HG03460 (cell line): ENCODE measurements at regions not wholly inside any gene's neighbourhood (a gene's known extent, or its start where the extent isn't known, plus 50 kb on each side); places are given as distances from the start of the nearest gene placed in this dataset.

Source experiments
- ATAC-seq: cut with Tn5 transposase; IDR thresholded peaks from one replicate; pipeline ENCODE4 v1.9.1; 2021; ENCODE audit not compliant: unreplicated experiment

DNA sequence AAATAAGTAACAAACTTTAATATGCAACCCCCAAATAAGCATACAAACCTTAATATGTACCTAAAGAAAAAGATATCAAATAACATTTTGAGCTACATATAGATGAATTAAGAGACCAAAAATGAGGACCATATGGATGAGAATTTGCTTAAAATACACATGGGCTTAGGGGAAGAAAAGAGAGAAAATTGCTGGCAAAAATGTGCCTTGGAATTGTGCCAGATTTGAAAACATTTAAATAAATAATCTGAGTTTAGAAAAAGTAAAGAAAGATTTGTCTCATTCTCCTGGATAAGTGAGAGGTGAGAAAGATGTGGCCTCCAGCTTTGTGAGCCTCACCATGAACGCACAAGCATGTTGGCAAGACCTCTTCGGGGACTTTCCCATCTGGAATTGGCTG is 372.6 kb downstream of the SOX11 start:
- no peak for ATAC-seq

DNA sequence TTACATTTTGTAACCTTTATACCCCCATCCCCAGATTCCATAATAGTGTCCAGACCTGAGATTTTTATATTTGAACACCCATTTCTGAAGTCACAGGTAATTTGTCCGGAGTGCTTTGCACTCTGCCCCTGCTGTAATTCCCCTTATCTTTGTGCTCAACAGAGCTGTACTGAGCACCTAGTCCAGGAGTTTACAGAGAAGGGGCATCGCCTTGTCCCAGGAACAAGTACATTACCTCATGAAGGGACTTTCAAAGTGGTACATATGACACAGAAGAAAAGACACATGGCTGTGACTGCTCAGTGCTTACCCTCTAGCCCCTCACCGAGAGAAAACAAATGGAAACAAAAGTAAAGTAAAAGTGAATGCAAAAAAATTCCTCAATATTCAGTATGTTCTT is 373.5 kb downstream of the SOX11 start:
- ATAC-seq: no peak

DNA sequence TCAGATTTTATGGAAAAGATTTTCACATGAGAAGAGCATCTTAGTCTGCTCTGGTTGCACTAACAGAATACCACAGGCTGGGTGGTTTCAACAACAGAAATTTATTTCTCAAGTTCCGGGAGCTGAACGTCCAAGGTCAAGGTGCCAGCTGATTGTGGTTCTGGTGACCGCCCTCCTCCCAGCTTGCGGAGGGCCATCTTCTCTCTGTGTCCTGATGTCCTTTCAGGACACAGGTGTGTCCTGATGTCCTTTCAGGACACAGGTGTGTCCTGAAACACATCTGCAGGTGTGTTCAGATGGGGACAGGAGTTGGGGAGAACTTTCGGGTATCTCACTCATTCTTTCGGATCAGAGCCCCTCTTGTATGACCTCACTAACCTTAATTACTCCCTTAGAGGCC is 374.9 kb downstream of the SOX11 start:
- no peak for ATAC-seq

DNA sequence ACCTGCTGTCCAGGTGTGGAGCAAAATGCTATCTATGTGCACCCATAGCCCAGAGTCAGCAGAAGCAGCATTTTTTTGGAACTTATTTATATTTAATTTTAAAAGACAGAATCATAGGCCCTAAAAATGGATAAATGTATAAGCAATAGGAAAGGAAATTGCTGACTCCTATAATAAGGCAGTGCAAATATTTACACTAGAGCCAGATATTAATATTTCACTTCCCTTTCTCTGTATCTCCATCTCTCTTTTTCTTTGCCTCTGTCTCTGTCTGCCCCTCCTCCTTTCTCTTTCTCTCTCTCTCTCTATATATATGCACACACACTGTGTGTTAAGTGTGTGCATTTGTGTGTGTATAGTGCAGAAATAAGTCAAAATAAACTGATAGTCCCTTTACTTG is 375.6 kb downstream of the SOX11 start:
- no peak for ATAC-seq

DNA sequence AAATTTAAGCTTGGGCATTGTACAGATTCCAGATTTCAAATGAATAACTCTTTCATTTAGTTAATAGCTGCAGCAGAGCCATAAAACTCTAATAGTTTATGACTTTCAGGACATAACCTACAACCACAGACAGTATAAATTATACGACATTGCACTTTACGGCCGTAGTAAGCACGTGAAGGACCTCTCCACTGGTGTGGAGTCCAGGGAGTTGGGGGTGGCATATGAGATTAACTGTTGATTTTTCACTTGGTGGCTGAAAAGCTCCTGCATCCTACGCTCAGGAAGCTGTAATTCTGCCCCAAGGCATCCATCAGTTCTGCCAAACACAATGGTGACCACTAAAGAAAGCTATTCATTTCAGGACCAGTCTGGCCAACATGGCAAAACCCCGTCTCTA is 376.2 kb downstream of the SOX11 start:
- ATAC-seq: no peak

DNA sequence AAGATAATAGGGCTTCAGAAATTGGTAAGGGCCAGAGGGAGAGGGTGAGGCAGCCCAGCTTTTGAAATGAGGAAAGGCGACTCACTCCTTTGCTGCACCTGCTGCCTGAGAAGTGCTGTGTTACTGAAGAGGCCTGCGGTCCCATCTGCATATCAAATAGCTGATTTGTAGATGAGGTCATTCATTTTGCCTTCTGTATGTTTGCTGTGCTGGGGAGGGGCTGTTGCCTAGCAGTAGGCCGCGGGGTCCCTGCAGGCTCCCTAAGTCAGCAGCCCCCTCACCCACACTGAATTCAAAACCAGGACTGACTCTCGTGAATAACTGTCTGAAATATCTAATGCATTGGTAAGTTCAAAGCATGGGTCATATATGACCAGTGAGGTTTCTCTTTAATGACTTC is 377.2 kb downstream of the SOX11 start:
- no peak for ATAC-seq

DNA sequence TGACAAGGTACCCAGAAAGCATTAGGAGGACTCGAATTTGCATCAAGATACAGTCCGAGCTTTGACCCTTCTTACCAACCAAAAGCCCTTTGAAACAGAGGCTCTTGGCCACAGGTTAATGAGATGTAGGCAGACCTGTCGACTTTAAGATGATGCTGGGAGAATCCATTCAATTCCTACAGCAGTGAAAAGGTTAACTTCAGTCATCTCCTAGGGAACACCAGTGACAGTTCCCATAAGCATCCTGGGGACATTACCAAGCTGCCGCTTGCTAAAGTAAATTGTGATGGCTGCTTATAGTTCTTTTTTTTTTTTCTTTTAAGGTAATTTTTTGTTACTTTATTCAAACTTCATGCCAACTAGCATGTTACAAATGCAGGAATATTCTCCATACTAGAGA is 379.3 kb downstream of the SOX11 start:
- no peak for ATAC-seq

DNA sequence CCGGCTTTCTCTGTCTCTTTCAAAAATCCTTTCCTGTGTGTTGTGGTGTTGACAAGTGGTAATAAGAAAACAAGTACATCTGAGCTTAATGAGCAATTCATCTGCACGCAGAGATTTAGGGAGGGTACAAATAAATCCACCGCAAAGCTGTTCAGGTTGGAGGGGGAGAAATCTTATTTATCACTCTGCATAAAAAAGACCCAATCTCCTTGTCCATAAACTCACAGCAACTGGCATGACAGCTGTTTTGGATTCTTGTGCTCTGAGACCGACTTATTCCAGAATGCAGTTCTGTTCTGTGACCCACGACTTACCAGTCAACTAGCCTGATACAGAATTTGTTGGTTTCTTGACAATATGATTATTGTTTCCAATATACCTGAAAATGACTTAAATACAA is 380.1 kb downstream of the SOX11 start:
- ATAC-seq: no peak

DNA sequence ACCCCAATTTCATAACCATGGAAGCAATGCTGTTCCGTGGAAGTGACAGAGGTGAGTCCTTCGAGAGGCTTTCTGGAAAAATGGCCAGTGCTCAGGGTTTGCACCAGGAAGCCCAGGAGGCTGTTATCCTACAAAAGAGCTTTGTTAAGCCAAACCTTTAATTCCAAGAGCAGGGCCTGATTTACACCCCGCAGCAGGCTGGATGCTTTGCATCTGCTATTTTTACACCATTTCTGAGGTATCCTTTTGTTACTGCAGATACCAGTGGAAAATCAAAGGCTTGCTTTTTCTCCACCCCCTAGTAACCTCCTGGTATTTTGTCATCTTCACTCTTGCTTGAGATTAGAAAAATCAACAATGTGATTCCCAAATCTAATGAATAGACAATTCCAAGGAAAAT is 380.6 kb downstream of the SOX11 start:
- ATAC-seq: no peak

DNA sequence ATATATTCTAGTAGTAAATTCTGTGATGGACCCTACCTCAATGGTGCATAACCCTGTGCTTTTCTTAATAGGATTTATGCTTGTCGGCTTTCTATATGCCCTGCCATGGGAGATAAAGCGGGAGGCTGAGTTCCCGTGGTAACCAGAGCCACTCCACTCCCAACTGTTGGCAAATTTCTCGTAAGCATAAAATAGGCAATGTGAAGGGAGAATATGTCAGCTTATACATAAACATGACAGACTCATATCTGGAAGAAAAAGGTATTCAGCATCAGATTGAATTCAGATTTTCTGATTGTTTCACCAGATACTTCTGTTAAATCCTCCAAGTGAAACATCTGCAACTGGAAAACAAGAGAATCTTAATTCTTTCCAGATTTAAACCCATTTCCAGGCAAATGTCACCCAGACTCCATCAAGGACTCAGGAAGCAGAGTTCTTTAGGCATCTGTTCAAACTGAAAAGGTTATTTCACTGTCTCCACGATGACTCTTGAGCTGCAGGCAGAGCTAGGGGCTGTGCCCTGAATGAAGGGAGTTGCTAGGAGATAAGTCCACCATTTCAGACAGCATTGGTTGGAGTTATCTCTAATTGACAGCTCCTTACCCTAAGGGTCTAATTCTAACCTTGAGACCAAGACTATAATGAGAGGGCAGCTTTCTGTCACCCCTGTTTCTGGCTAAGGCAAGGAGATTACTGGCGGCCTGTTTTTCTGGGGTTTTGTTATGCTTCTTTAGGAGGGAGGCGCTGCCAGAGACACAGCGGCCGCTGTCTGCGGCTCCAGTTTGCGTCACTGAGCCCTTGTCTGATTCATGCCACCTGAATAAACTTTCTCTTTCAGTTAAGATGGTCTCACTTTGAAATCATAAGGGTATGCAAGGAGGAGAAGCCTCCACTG is 381.3 kb downstream of the SOX11 start:
- no peak for ATAC-seq

DNA sequence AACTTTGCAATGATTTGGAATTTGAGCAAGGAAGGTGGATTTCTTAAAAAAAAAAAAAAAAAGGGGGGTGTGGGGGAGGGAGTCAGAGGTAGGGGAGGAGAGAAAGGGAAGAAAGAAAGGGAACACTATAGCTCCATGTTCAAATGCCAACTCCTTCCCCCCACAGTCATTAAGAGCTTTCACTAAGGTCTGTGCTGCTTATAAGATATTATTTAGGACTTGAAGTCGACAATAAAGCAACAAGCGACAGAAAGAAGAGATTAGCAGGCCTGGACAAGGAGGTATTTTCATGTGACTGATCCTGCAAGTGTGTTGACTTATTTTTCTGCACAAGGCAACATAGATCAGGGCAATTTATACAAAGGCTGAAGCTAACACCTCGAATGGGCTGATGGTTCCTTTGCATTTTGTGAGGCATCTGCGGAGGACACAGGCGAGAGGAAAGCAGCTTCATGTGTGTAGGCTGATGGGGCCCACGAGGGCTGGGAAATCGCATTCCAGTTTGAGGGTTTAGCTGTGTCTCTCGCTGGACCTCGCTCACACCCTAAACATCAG is 382.0 kb downstream of the SOX11 start:
- ATAC-seq: no peak

DNA sequence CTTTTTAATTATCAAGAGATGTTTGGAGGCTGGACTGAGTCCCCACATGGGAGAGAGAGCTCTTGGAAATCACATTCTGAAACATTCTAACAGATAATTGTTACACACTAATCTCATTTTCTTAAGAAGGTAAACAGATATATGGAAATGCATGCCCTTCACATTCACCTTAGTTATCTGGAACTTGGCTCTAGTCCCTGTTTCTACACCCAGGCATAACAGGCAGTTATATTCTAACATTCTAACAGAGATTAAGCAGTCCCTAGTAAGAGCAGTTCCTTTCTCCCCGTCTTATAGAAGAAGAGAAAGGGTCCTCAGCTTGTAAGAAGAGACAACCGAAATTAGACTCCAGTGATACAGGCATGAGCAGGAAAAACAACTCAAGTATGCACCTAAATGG is 385.4 kb downstream of the SOX11 start:
- ATAC-seq: no peak

DNA sequence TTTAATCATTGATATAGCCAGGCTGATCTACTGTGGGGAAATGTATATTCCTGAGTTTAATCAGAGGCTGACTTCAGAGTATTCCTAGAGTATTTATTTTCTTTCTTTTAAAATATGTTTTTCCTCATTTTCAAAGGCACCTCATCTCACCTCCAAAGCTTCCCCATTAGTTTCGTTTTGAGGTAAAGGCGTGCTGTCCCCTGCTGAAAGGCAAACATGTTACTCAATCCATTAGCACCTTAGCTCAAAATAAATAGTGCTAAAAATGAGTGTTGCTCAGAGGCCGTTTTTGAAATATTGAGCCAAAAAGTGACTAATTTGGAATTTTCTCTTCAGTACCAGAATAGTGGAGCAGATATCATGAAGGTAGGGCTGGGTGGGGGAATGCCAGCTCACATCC is 386.2 kb downstream of the SOX11 start:
- no peak for ATAC-seq

DNA sequence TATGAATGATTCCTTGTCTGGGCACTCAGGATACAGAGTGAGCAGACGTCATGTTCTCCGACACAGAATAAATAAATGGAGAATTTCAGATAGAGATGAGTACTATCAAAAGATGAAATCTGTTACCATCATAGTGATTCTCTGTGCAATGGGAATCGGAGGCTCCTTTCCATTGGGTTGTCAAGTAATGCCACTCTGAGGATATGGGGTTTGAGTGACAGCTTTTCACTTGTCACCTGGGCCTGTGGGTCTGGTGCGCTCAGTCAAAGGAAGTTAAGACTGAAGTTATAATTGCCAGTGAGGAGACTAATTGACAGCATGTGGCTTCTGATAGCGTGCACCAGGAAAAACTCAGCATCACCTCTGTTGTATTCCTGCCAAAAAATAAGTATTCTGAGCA is 387.2 kb downstream of the SOX11 start:
- no peak for ATAC-seq

DNA sequence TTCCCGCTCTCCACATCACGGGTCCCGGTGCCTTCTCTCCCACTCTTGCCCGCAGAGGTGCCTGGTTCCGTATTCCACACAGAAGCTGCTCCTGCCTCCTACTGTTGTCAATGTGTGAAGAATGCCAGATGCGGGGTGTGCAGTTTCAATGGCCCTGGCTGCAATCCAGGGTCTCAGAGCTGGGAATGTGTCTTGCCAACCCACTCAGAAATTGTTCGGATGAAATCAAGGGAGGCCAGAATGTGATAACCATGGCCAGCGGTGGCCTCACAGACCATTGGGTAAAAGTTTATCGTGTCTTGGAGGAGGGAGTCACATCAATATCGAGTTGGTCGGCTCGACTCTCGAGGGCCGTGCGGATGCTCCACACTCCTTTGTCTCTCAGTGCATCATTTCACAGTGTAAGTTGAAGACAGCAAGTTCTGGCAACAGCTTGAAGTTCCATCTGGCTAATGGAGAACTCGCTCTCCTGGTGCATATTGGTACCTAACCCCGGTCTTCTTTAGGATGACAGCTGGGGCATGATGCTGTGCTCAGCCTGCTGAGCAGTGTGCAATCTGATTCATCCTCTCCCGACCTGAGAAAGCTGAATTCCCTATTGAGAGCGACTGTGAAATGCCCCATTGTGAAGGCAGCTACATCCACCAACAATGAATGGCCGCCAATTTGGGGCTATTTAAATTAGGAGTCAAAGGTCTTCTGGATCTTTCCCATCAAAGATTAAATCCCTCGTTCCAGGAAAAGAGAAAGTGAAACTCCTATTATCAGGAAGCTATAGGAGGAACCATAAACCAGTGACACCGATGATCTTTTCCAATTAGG is 389.0 kb downstream of the SOX11 start:
- ATAC-seq: no peak

DNA sequence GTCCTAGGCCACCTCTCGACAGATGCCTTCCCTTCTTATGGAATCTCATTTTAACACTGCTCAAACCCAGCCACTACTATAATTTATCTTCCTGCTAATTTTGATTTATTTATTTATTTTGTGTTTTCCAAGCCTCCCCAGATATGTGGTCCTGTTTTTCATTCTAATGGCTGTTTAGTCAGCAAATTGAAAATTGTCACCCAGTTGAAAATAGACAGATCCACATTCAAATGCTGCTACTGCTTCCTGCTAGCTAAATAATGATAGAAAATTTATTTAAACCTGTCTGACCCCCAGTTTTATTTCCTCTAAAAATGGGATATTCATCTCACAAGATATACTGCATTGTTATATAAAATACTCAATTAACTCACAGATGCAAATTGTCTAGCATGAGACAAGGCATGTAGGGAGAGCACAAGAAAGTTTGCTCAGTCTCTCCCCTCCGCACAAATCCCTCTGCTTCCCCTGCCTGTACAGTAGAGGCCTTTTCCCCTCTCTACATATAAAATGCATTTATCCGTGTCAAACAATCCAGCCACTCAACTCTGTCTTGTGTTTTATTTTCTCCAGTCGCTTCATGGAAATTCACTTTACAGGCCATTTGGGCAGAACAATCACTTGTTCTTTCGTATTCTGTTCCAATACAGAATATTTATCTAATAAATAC is 389.9 kb downstream of the SOX11 start:
- ATAC-seq: no peak

DNA sequence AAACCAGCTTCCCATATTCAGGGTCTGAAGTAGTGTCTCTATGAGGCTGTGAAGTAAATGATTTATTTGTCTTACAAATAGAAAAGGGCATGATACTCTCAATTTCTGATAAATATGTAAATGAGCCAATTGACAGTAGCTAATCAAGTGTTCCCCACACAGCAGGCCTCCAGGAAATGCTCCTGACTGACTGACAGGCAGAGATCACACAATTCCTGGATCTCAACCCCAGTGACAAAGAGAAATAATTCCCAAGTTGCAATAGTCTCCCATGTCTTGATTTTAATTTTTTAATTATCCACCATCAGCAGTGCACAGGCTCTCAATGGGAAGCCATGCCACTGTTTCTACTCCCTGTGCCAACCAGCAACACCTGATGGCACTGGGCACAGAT is 390.4 kb downstream of the SOX11 start:
- no peak for ATAC-seq

DNA sequence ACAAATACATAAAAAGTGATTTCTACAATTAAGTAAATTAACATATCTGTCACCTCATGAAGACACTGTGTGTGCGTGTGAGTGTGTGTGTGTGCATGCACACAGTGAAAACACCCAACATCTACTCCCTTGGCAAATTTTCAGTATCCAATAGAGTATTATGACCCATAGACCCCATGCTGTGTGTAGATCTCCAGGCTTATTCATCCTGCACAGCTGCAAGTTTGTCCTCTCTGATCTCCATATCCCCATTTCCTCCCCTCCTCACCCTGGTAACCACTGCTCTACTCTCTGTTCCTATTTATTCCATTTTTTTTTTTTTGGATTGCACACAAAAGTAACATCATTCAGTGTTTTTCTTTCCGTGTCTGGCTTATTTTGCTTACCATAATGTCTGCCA is 391.0 kb downstream of the SOX11 start:
- ATAC-seq: no peak

DNA sequence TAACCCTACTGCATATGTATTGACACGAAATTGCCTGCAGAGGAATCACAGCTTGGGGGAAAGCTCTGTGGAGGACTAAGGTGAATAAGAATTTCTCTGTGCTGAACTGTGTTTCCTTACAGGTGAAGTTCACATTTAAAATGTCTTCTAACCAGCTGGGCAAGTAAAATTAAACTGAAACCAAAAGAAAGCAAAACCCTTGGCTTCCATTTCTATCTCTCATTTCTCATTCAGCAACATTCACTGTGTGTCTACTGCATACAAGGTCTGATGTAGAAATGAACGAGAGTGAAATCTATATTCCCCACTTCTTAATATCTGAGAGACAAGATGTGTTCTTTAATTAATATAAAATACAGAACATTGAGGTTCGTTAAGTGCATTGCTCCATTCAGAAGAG is 397.3 kb downstream of the SOX11 start:
- ATAC-seq: no peak

DNA sequence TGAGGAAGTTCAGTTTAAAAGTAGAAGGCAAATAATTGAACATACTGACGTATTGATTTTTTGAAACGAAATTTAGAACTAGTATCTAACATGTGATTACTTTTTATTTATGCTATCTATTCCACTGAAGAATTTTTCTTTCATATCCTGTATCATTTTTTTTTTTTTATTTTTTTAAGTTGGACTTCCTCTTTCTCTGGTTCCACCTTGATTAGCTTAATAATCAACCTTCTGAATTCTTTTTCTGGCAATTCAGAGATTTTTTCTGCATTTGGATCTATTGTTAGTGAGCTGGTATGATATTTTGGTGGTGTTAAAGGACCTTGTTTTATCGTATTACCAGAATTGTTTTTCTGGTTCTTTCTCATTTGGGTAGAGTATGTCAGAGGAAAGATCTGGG is 411.2 kb downstream of the SOX11 start:
- ATAC-seq: no peak

DNA sequence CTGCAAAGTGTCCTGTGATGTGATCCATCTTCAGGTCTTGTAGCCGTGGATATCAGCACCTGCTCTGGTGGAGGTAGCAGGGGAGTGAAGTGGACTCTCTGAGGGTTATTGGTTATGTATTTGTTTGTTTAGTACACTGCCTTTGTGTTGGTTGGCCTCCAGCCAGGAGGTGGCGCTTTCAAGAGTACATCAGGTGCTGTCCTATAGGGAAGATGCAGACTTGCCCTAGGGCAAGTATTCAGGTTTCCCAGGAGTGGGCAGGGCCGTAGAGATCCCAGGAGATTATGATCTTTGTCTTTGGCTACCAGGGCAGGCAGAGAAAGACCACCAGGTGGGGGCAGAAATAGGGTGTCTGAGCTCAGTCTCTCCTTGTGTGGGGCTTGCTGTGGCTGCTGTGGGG is 411.8 kb downstream of the SOX11 start:
- ATAC-seq: no peak

DNA sequence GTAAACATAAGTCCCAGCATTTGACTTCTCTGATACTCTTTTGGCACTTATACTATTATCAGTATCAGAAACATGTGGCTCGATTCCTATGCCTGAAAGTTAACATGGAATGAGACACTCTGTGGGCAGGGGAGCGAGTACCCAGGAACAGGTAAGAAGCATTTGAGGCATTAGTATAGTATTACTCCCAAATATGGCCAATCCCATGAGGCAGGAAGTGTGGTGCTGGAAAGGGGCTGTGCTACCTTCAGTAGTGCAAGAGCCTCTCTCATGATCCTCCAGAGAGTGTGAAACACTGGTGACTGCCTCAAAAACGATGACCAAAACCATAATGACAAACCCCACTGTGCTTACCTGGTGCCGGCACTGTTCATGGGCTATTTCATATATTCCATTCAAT is 415.1 kb downstream of the SOX11 start:
- no peak for ATAC-seq
